Fibroblast of lung (primary cell): ENCODE measurements at regions not wholly inside any gene's neighbourhood (a gene's known extent, or its start where the extent isn't known, plus 50 kb on each side); places are given as distances from the start of the nearest gene placed in this dataset.

Source experiments
- DNase-seq, 2 donors: peaks; one replicate each; pipeline versions ENCODE4 v3.0.0 to v3.0.0-alpha.2; 2010; ENCODE audit warnings: low read depth in 2 of 2
- H2AFZ ChIP-seq: 2 replicates; pipeline ENCODE4 v1.5.1; 2012; ENCODE audit warnings: low read length, control low read depth, inconsistent platforms
- H3K27ac ChIP-seq: 2 replicates; pipeline ENCODE4 v1.5.1; 2011; ENCODE audit warnings: low read length, control low read depth; ENCODE audit not compliant: insufficient read depth
- H3K27me3 ChIP-seq: 2 replicates; pipeline ENCODE4 v1.5.1; 2011; ENCODE audit warnings: mild to moderate bottlenecking, low read length; ENCODE audit not compliant: control insufficient read depth, insufficient read depth
- H3K36me3 ChIP-seq: 2 replicates; pipeline ENCODE4 v1.5.1; 2011; ENCODE audit warnings: low read length; ENCODE audit not compliant: control insufficient read depth, insufficient read depth
- H3K4me1 ChIP-seq: 2 replicates; pipeline ENCODE4 v1.5.1; 2011; ENCODE audit warnings: low read length; ENCODE audit not compliant: control insufficient read depth, insufficient read depth; ENCODE audit errors: extremely low read depth
- H3K4me2 ChIP-seq: 2 replicates; pipeline ENCODE4 v1.5.1; 2011; ENCODE audit warnings: low read length, control low read depth; ENCODE audit not compliant: insufficient read depth; ENCODE audit errors: extremely low read depth
- H3K4me3 ChIP-seq, 4 experiments: fragments of 200-600 bp in 1 of 4; sonication (generic) in 1 of 4; replicated peaks in 1 of 4; 2 replicates each; pipeline ENCODE4 v1.5.1; 2011 to 2016; ENCODE audit warnings: low read length in 4 of 4, low read depth in 3 of 4, mild to moderate bottlenecking in 3 of 4, control low read depth in 2 of 4, inconsistent platforms in 1 of 4, mixed read lengths in 1 of 4; ENCODE audit not compliant: insufficient read depth in 1 of 4; ENCODE audit errors: control extremely low read depth in 1 of 4
- H3K79me2 ChIP-seq: 2 replicates; pipeline ENCODE4 v1.5.1; 2012; ENCODE audit warnings: mild to moderate bottlenecking, low read length, inconsistent platforms; ENCODE audit not compliant: control insufficient read depth, insufficient read depth
- H3K9ac ChIP-seq: 2 replicates; pipeline ENCODE4 v1.5.1; 2011; ENCODE audit warnings: mild to moderate bottlenecking, low read length, control low read depth; ENCODE audit not compliant: insufficient read depth
- H3K9me3 ChIP-seq: 2 replicates; pipeline ENCODE4 v1.5.1; 2012; ENCODE audit warnings: low read depth, low read length; ENCODE audit not compliant: control insufficient read depth, insufficient read depth
- H4K20me1 ChIP-seq: 2 replicates; pipeline ENCODE4 v1.5.1; 2011; ENCODE audit warnings: low read length; ENCODE audit not compliant: control insufficient read depth, insufficient read depth; ENCODE audit errors: extremely low read depth
- EZH2 ChIP-seq: IDR thresholded peaks from 2 replicates; pipeline ENCODE4 v1.5.1; 2012; ENCODE audit warnings: low read length, control low read depth, mild to moderate bottlenecking; ENCODE audit errors: missing control alignments
- TF ChIP-seq, protein P1 (sequence below), 2 donors: IDR thresholded peaks in 1 of 2; conservative IDR thresholded peaks in 1 of 2; 1 replicate in 1 of 2; 2 replicates in 1 of 2; pipeline ENCODE4 v1.5.1; 2011 to 2012; ENCODE audit warnings: low read length in 2 of 2, control low read depth in 1 of 2, inconsistent platforms in 1 of 2, low read depth in 1 of 2, mild to moderate bottlenecking in 1 of 2

DNA sequence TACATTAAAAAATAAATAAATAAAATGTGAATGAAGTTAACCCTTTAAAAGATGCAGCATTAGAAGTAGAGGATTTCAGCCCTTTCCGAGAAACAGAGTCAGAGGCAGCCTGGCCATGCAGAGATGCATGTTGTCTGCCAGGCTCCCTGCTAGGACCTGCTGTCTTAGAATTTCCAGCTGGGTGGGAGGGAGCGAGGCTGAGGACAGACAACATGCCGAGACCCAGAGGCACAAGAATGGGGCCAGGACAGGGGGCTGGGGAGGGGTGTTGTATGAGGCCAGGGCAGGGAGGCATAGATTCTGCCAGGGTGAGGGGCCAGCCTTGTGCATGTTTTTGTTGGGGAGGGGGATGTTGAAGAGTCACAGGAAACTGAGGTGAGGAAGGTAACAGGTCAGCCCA is 68.6 kb upstream of the NEURL1B start:
- TF ChIP-seq, protein P1, sequence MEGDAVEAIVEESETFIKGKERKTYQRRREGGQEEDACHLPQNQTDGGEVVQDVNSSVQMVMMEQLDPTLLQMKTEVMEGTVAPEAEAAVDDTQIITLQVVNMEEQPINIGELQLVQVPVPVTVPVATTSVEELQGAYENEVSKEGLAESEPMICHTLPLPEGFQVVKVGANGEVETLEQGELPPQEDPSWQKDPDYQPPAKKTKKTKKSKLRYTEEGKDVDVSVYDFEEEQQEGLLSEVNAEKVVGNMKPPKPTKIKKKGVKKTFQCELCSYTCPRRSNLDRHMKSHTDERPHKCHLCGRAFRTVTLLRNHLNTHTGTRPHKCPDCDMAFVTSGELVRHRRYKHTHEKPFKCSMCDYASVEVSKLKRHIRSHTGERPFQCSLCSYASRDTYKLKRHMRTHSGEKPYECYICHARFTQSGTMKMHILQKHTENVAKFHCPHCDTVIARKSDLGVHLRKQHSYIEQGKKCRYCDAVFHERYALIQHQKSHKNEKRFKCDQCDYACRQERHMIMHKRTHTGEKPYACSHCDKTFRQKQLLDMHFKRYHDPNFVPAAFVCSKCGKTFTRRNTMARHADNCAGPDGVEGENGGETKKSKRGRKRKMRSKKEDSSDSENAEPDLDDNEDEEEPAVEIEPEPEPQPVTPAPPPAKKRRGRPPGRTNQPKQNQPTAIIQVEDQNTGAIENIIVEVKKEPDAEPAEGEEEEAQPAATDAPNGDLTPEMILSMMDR (conservative IDR thresholded peaks at IDR 0.05 in 1 of 2, IDR thresholded peaks at IDR 0.05 in 1 of 2; ENCODE audit: low read depth in 1 of 2, low read length in 2 of 2) = no peak
- TF ChIP-seq EZH2 = no peak
- Histone ChIP-seq H4K20me1 (no peaks in the 10 kb centered on the region), H3K9ac (no peak overlapping the region), H3K79me2 (no peaks in the 10 kb centered on the region), H2AFZ (no peak overlapping the region), H3K4me2 (no peak overlapping the region), H3K9me3 (no peaks in the 10 kb centered on the region), H3K27me3 (peaks cover 15% of the 10 kb centered on the region), H3K4me3 (no peak overlapping the region), H3K4me1 (no peaks in the 10 kb centered on the region), H3K36me3 (no peaks in the 10 kb centered on the region), H3K27ac (no peak overlapping the region)
- DNase-seq = no peak

- Histone ChIP-seq H3K9ac (no peak overlapping the region), H3K27ac (no peak overlapping the region), H3K36me3 (no peaks in the 10 kb centered on the region), H3K79me2 (no peaks in the 10 kb centered on the region), H3K4me2 (no peak overlapping the region), H2AFZ (no peak overlapping the region), H3K9me3 (no peaks in the 10 kb centered on the region), H3K4me3 (no peak overlapping the region), H4K20me1 (no peaks in the 10 kb centered on the region), H3K4me1 (no peaks in the 10 kb centered on the region), H3K27me3 (peaks cover 13% of the 10 kb centered on the region)
- DNase-seq = no peak
- TF ChIP-seq, protein P1 (conservative IDR thresholded peaks at IDR 0.05 in 1 of 2, IDR thresholded peaks at IDR 0.05 in 1 of 2; ENCODE audit: low read depth in 1 of 2, low read length in 2 of 2) = no peak
- no peak for TF ChIP-seq EZH2
These were observed 69.2 kb upstream of the NEURL1B start for GRCh38 chr5:172571892-172572291.

- no peak overlapping the region for H3K9ac ChIP-seq
- H3K27me3 ChIP-seq = peaks cover 13% of the 10 kb centered on the region
- TF ChIP-seq EZH2 = no peak
- TF ChIP-seq, protein P1 (conservative IDR thresholded peaks at IDR 0.05 in 1 of 2, IDR thresholded peaks at IDR 0.05 in 1 of 2; ENCODE audit: low read depth in 1 of 2, low read length in 2 of 2) = no peak
- H3K4me2 ChIP-seq = no peak overlapping the region
- no peak overlapping the region for H3K27ac ChIP-seq
- no peak overlapping the region for H3K4me3 ChIP-seq
- no peak for DNase-seq
- H3K4me1 ChIP-seq = no peaks in the 10 kb centered on the region
- H3K79me2 ChIP-seq = no peaks in the 10 kb centered on the region
- H3K9me3 ChIP-seq = no peaks in the 10 kb centered on the region
- H3K36me3 ChIP-seq = no peaks in the 10 kb centered on the region
- no peak overlapping the region for H2AFZ ChIP-seq
- H4K20me1 ChIP-seq = no peaks in the 10 kb centered on the region
These were observed 69.7 kb upstream of the NEURL1B start for GRCh38 chr5:172571413-172571812.
